ENCODE measurements at regions not wholly inside any gene's neighbourhood (a gene's known extent, or its start where the extent isn't known, plus 50 kb on each side); places are given as distances from the start of the nearest gene placed in this dataset.

DNA sequence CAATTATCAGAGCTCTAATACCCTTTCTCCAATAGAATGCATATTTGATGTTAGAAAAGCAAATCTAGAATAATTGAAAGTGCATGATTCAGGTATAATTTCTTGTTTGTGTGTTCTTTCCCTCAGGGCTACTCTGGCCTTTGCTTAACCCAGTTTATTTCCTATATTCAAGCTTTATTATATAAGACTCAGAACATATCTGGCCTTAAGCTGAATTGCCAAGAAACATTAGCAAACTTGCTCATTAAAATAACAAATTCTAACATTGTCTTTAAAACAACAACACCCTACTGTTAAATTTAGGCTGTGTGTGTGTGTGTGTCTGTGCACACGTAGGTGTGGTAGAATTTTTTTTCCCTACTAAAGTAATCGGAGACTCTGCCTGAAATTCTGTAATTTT is 426.5 kb downstream of the UTRN start:
- no peak for DNase-seq (ENCODE audit: extremely low read depth in 1 of 2, low read depth in 1 of 2)

DNA sequence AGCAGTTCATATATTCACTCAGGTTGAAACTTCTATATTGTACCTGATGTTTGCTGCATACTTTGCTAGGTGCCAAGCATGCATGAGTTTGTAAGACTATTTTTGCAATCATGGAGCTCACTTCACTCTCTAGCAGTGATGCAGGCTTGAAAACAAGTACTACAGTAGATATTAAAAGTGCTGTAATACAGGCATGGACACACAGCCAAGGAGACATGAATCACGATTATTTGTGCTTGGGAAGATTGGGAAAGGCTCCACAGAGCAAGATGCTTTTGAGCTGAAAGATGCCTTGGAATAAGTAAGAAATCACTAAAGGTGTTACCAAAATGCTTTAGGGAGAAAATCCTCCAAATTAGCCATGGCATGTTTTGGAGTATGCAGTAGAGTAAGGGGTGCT is 427.4 kb downstream of the UTRN start:
- DNase-seq (ENCODE audit: extremely low read depth in 1 of 2, low read depth in 1 of 2), result no peak

DNA sequence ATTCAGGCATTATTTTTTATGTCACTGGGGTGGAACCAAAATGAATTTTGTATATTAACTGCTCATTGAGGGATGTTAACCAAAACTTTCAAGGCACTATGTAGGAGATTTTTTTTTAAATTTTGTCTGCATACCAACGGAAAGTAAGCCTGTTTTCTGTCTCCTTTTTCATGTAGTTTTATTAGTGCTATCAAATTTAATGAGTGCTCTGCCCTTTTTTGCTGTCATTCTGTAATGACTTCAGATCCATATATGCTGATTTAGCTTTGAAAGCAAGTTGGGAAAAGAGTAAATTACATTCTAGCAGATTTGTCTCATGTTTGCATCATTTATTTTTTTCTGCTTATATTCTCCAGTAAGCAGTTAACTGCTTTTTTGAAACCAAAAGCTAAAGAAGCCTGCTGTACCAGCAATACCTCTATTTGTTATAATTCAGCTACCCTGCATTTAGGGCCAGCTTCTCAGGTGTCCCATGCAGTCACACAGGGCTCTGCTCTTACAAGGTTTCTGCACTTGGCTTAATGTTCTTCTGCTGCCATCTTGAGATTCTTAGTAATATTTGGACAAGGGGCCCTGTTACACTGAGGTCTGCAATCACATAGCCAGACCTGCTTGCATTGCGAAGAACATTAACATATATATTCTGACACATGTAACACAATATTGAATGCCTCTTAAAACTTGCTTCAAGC is 429.0 kb downstream of the UTRN start:
- DNase-seq (ENCODE audit: extremely low read depth in 1 of 2, low read depth in 1 of 2), result no peak

DNA sequence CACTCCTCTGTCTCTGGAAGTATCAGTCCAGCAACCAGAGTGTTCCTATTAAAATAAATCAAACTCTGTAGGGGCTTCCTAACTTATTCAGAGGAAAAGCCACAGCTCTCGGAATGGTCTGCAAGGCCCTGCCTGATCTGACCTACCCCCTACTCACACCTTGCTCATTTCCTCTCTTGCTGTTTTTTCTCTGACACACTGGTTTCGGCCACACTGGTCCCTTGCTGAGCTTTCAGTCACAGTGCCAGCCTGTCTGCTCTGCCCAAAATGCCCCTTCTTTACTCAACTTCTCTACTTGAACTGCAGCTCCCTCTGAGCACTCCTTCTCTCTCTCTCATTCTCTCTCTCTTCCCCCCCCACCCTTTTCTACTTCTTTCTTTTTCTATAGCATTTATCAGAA is 430.2 kb downstream of the UTRN start:
- no peak for DNase-seq (ENCODE audit: extremely low read depth in 1 of 2, low read depth in 1 of 2)

DNA sequence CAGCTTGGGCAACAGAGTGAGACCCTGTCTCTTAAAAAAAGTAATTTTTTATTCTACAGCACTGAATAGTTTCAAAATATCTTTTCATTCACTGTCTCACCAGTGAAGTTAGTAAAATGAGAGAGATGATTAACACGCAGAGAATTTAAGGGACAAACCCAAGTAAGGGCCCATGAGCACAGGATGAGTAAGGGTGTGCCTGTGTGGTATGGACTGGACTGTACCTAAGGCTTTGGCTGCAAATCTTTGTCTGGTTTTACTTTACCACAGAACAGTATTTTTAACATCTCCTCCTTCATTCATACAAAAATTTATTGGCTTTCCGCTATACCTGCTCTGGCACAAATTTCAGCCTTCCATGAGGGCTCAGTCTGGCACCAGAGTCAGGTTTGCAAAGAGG is 433.3 kb downstream of the UTRN start:
- DNase-seq (ENCODE audit: extremely low read depth in 1 of 2, low read depth in 1 of 2), result no peak

DNA sequence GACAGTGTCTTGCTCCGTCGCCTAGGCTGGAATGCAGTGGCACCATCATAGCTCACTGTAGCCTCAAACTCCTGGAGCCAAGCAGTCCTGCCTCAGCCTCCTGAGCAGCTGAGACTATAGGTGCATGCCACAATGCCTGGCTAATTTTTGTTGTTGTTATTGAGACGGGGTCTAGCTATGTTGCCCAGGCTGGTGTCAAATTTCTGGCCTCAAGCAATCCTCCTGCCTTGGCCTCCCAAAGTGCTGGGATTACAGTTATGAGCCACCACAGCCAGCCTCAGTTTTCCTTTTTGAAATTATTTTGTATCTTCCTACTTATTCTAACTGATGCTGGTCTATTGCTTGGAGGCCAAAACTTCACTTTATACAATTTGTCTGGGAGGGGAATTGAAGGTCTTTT is 436.1 kb downstream of the UTRN start:
- DNase-seq (ENCODE audit: extremely low read depth in 1 of 2, low read depth in 1 of 2), result no peak

DNA sequence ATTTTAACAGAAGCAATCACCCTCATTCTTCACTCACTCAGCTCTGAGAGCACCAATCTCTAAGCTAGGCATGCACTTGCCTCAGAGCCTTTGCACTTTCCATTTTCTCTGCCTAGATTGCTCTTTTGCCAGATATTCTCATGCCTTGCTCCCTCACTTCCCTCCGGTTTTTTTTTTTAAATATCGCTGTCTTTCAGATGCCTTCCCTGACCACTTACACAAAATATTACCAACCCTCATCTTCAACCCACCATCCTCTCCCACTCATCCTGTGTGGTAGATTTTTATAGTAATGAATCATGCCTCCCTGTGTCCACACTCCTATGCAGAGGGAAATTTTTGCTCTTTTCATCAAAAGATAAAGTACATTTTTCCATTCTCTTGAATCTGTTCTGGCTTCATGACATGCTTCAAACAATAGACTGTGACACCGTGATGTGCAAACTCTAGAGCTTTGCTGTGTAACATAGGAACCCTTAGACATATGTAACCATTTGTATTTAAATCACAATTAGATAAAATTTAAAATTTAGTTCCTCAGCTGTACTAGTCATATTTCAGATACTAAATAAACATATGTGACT is 437.1 kb downstream of the UTRN start:
- DNase-seq (ENCODE audit: extremely low read depth in 1 of 2, low read depth in 1 of 2), result no peak

DNA sequence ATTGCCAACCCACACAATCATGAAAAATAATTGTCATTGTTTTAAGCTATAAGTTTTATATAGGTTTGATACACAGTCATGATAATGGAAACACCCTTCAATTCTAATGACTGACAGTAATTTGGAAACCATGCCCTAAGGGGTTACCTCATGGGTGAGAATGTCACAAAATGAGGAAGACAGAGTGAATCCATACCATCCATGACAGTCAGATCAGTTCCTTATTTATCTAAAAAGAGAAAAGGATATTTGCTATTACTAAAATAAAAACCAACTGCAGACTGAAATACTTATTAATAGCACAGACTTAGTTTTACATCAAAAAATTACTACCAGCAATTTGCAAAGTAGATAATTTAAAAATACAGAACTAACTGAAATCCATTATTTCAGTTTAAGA is 437.8 kb downstream of the UTRN start:
- no peak for DNase-seq (ENCODE audit: extremely low read depth in 1 of 2, low read depth in 1 of 2)

DNA sequence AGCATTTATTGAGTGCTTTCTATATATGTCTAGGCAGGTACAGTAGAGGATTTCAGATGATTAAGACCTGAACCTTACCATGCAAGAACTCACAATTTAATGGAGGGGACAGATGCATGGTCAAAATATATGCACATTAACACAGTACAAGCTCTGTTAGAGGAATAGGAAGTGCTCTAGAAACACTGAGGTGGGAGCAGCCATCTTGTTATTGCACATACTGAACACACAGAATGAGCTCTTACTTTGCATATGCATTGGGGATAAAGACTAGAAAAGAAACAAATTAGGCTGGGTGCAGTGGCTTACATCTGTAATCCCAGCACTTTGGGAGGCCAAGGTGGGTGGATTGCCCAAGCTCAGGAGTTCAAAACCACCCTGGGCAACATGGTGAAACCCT is 438.3 kb downstream of the UTRN start:
- no peak for DNase-seq (ENCODE audit: extremely low read depth in 1 of 2, low read depth in 1 of 2)

DNA sequence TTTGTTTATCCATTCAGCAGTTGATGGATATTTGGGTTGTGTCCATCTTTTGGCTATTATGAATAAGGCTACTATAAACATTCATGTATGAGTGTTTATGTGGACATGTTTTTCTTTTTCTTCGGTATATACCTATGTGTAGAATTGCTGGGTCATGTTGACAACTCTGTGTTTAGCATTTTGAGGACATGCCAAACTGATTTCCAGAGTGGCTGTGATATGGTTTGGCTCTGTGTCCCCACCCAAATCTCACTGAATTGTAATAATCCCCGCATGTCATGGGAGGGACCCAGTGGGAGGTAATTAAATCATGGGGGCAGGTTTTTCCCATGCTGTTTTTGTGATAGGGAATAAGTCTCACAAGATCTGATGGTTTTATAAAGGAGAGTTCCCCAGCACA is 439.7 kb downstream of the UTRN start:
- no peak for DNase-seq (ENCODE audit: extremely low read depth in 1 of 2, low read depth in 1 of 2)

DNA sequence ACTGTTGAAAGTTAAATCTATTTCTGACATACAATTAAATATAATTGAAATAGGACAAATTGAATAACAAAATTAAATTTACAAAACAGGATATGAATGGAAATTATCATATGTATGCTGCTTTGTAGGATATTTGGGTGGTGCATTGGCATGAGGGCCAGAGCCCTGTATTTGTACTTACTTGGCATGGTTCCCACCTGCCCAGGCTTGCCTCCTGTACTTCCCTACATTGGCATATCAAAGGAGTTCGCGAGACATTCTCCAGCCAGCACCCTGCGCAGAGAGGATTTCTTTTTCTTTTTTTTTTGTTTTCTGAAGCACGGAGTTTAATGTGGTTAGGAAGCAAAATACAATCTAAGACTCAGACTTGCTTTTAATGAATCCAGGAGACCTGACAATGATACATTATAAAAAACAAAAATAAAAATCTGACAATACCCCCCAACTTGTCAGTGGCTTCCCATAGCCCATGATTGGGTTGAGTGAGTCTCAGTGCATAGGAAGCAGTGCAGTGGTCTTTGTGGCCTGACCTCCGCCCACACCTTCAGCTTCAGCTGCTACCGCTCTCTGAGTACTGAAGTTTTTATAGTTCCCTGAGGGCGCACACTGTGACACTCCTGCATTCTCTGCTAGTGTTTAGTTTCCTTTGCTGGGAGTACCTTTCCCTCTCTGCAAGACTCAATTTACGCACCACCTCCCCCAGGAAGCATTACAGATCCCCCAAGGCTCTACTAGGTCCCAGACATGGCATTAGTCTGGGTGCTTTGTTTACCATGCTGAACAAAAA is 440.8 kb downstream of the UTRN start:
- no peak for DNase-seq (ENCODE audit: extremely low read depth in 1 of 2, low read depth in 1 of 2)

DNA sequence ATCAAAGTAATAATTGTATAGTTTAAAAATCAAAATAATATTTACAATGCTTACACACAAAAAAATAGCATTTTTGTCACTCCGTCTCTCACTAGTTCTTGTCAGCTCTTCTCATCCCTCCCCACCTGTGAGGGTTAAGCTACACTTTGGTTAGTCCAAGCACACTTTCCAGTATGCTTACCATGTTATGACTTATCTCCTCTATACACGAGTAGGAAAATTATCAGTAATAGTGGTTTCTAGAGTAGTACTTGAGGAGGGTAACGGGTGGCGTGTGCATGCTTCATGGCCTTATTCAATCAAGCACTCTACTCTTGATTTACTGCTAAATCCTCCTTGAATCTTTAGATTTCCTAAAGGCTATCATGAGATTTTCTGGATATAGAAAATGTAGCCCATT is 443.7 kb downstream of the UTRN start:
- DNase-seq (ENCODE audit: extremely low read depth in 1 of 2, low read depth in 1 of 2), result no peak

DNA sequence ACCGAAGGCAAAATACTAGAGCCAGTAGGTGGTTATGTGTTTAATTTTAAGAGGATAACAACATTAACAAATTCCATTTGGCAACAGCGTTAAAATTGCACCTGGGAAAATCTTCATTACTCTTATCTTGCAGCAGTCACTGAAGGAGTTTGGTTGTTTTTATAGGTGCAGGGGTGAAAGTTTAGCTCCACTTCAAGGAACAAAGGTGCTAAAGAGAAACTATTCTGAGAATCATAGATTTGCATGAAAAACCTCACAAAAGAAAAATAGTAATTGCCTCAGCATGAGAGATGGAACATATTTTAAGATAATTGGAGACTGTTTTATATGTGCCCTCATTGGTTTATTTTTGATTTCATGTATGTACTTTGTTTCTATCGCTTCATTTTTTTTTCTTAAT is 444.4 kb downstream of the UTRN start:
- no peak for DNase-seq (ENCODE audit: extremely low read depth in 1 of 2, low read depth in 1 of 2)

DNA sequence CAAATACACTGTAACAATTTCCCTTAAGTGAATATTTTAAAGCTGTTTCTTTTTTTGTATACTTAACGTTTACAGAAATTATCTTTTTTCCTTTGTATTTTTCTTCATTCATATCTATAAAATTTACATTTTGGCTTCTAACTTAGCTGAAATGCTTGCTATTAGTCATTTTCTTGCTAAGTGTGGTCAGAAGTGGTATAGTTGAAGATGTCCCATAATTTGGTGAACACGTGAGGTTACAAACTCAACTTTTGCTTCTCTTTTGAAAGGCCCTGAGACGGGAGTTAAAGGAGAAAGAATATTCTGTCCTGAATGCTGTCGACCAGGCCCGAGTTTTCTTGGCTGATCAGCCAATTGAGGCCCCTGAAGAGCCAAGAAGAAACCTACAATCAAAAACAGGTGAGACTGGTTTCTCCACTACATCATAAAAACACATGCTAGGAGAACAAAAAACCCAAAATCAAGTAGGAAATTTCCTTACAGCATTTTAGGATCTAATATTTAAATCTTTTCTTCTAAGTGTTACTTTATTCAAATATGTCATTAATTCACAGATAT is 445.0 kb downstream of the UTRN start:
- no peak for DNase-seq (ENCODE audit: extremely low read depth in 1 of 2, low read depth in 1 of 2)

DNA sequence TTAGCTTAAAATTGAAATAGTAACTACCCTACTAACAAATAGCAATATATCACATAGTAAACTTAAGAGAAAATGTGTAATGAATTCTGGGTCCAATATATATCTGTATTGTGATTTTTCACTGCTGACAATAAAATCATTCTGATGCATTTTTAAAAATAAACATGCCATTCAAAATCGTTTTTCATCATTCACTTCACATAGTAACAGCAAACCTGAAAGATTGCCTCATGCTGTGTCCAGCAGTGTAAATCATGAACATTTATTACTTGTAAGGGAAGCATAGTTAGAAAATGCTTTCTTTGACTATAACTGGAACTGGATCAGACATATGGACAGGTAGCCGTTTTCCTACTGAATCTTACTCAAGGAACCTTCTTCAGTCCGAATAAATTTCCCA is 446.1 kb downstream of the UTRN start:
- DNase-seq (ENCODE audit: extremely low read depth in 1 of 2, low read depth in 1 of 2), result no peak

DNA sequence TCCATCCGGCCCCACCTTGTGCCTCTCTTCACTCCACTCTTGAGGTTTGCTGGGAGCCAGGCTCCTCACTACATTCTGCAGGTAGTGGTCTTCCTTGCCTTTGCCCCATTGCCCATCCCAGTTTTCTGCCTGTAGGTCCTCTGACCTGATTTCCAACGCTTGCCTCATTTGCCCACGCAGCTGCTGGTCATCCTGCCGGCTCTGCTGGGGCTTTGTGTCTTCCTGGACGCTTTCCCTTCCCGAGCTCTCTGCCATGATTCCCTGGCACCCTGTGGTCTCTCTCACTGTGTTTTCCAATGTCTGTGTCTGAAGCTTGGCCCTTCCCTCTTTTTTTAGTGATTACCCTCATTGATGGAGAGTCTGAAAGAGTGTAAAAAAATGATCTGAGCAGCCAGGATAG is 451.6 kb downstream of the UTRN start:
- DNase-seq (ENCODE audit: extremely low read depth in 1 of 2, low read depth in 1 of 2), result no peak

DNA sequence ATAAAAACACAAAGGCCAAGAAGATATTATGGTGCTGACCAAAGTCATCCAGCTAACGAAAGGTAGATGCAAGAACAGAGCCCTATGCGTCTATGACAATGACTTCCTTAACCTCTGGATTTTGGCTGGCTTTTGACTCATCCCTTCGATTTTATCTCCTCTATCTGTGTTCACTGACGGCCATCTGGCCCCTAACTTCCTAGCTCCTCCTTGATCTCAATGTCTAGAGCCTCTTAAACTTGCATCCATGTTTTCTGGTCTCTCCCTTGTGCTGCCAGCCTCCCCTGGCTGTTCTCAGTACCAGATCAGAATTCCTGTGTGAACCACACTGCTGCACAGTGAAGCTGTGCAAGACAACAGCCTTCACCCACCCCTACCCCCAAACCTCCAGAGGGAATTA is 452.9 kb downstream of the UTRN start:
- no peak for DNase-seq (ENCODE audit: extremely low read depth in 1 of 2, low read depth in 1 of 2)

DNA sequence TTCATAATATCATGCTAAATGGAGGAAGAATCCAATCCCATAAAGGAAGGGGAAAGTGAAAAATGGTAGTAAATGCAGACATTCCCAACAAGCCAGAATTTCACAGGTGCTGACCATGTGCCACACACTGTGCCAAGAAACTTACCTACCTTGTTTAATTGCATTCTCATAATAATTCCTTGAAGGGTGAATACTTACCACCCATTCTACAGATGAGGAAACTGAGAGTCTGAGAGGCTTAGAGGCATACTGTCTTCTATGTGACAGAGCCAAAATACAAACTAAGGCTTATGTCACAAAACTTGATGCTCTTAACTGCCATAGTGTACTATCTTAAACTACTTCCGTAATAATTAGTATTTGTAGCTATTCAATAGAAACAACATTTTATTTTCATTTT is 454.7 kb downstream of the UTRN start:
- no peak for DNase-seq (ENCODE audit: extremely low read depth in 1 of 2, low read depth in 1 of 2)

DNA sequence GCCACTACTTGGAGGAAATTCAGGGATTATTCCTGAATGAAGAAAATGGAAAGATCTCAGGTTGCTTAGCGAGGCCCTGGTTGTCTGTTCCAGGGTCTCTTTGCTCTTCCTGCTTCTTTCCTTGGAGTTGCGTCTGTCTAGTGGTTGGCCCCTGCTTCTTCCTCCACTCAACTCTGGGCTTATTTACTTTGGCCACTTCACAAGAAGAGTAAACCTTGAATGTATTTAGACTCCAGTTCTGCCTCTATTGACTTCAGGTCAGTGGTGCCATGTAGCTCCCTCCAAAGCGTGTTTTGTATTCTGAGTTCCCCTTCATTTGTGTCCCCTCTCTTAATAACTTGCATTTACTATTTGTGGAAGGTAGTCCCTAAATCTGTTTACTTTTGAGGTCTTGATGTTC is 456.5 kb downstream of the UTRN start:
- no peak for DNase-seq (ENCODE audit: extremely low read depth in 1 of 2, low read depth in 1 of 2)

DNA sequence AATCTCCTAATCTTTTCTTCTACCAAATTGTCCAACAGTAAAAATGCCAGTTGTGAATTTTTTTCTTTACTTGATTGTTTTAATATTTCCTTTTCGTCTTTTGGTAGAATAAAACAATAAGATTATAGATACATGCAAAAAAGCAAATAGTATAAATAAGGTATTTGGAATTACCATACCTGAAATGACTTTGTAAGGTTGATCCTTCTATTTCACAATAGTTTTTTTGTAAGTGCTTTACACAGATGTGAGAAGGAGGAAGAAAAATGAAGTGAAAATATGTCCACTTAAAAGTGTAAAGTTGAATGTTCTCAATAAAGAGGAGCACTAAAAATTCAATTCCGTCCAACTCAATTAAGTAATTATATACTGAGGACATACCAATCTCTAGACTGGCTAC is 457.6 kb downstream of the UTRN start:
- DNase-seq (ENCODE audit: extremely low read depth in 1 of 2, low read depth in 1 of 2), result no peak

DNA sequence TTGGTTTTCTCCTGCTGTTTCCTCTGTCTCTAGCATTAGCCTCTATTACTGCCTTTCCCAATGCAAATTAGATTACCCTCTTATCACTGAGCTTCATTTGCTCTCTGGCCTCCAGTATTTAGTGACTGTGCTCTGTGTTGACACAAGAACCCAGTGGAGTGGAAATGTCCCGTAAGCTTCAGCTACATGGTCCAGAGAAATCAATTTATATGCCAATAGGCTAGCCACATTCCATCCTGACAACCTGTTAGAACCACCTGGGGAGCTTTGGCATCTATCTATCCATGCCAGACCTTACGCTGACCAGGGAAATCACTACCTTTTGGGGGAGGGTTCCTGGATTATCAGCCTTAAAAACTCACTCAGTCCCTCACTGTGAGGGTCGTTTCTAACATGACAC is 459.6 kb downstream of the UTRN start:
- DNase-seq (ENCODE audit: extremely low read depth in 1 of 2, low read depth in 1 of 2), result no peak

DNA sequence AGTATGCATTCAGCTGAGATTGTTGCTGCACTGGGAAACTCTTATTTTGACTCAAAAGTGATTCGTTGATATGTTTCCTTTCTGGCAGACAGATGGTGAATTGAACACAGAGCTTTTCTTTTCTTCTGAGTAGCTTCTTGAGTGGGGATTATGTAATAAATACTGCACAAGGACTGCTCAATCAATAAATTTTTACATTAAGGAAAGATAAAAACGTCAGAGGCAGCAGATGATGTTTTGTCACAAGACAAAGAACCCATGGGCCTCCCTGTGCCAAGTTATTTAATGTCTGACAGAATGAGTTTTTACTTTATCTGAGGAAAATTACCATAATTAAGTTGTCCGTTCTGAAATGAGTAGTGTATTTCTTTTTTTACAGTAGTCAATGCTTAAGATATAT is 460.3 kb downstream of the UTRN start:
- DNase-seq (ENCODE audit: extremely low read depth in 1 of 2, low read depth in 1 of 2), result no peak

Data from activated CD8-positive, alpha-beta memory T cell treated with anti-CD3 and anti-CD28 coated beads for 1 hour (primary cell).